Ishikawa (cell line): ENCODE measurements at regions not wholly inside any gene's neighbourhood (a gene's known extent, or its start where the extent isn't known, plus 50 kb on each side); places are given as distances from the start of the nearest gene placed in this dataset.

ENCODE experiments used
- CEBPB ChIP-seq: IDR thresholded peaks from 2 replicates; pipeline ENCODE4 v1.6.1; 2012
- EP300 ChIP-seq: IDR thresholded peaks from 2 replicates; pipeline ENCODE4 v1.6.1; 2012; ENCODE audit warnings: borderline replicate concordance
- RAD21 ChIP-seq: IDR thresholded peaks from 2 replicates; pipeline ENCODE4 v1.6.1; 2012; ENCODE audit warnings: low read depth
- TCF12 ChIP-seq: IDR thresholded peaks from 2 replicates; pipeline ENCODE4 v1.6.1; 2012; ENCODE audit warnings: low read depth
- YY1 ChIP-seq: IDR thresholded peaks from 2 replicates; pipeline ENCODE4 v1.6.1; 2012; ENCODE audit warnings: low read depth
- TF ChIP-seq, protein P1 (sequence below): IDR thresholded peaks from 2 replicates; pipeline ENCODE4 v1.6.1; 2012; ENCODE audit warnings: low read depth, mild to moderate bottlenecking

DNA sequence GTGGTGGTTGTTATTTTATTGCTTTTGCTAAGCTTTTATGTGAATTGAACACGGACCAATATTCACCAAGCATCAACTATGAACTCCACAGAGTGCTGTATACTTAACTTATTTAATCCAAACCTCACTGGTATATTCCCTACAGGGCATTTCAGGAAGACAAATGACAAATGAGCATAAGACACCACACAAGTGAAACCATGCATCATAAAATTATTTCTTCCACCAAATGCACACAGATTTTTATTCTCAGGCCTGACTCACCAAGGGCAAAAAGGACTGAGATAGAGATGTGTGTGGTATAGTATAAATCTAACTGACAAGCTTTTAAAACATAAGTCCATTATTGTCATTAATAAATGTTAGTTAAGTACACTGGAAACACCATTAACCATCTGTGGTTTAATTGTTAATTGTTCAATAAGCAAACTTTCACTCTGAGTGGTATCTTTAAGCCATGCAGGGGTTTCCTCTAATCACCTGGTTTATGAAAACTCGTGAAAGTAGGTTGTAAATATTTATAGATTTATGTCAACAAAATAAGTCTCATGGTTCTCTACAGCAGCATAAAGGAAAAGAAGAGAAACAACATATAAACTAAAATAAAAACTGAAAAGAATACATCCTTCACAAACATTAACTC, 77.6 kb upstream of the CRIM1 start:
- no peak for TF ChIP-seq CEBPB
- TF ChIP-seq, protein P1, sequence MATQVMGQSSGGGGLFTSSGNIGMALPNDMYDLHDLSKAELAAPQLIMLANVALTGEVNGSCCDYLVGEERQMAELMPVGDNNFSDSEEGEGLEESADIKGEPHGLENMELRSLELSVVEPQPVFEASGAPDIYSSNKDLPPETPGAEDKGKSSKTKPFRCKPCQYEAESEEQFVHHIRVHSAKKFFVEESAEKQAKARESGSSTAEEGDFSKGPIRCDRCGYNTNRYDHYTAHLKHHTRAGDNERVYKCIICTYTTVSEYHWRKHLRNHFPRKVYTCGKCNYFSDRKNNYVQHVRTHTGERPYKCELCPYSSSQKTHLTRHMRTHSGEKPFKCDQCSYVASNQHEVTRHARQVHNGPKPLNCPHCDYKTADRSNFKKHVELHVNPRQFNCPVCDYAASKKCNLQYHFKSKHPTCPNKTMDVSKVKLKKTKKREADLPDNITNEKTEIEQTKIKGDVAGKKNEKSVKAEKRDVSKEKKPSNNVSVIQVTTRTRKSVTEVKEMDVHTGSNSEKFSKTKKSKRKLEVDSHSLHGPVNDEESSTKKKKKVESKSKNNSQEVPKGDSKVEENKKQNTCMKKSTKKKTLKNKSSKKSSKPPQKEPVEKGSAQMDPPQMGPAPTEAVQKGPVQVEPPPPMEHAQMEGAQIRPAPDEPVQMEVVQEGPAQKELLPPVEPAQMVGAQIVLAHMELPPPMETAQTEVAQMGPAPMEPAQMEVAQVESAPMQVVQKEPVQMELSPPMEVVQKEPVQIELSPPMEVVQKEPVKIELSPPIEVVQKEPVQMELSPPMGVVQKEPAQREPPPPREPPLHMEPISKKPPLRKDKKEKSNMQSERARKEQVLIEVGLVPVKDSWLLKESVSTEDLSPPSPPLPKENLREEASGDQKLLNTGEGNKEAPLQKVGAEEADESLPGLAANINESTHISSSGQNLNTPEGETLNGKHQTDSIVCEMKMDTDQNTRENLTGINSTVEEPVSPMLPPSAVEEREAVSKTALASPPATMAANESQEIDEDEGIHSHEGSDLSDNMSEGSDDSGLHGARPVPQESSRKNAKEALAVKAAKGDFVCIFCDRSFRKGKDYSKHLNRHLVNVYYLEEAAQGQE, result no peak
- TF ChIP-seq YY1, result no peak
- TF ChIP-seq EP300, result no peak
- no peak for TF ChIP-seq RAD21
- TF ChIP-seq TCF12, result no peak
